ENCODE measurements at regions not wholly inside any gene's neighbourhood (a gene's known extent, or its start where the extent isn't known, plus 50 kb on each side); places are given as distances from the start of the nearest gene placed in this dataset.

- no peaks in the 10 kb centered on the region for H3K27me3 ChIP-seq (ENCODE audit: control insufficient read depth in 3 of 3, insufficient read depth in 3 of 3, low read depth in 1 of 3, low read length in 3 of 3)
- no peak overlapping the region for H2AK5ac ChIP-seq (ENCODE audit: low read depth, low read length)
- H3K27ac ChIP-seq (replicated peaks; ENCODE audit: low read length), result no peak overlapping the region
- no peak overlapping the region for H3K4ac ChIP-seq (ENCODE audit: low read length)
- no peak overlapping the region for H3K9ac ChIP-seq (ENCODE audit: low read depth, low read length, poor library complexity)
- H2BK15ac ChIP-seq (ENCODE audit: low read length), result no peak overlapping the region
- H3K4me3 ChIP-seq (ENCODE audit: low read length in 2 of 2), result no peak overlapping the region
- no peak overlapping the region for H2BK12ac ChIP-seq (ENCODE audit: low read length)
- no peak overlapping the region for H4K91ac ChIP-seq (ENCODE audit: low read depth, low read length, poor library complexity)
- no peak overlapping the region for H2AFZ ChIP-seq (ENCODE audit: low read length)
- no peak overlapping the region for H2BK5ac ChIP-seq (ENCODE audit: low read length)
- H3K4me2 ChIP-seq (ENCODE audit: insufficient read depth, low read length, poor library complexity, severe bottlenecking), result no peak overlapping the region
- no peak overlapping the region for H3K14ac ChIP-seq (ENCODE audit: low read length)
- no peak overlapping the region for H4K8ac ChIP-seq (ENCODE audit: low read depth, low read length)
- H2BK120ac ChIP-seq (ENCODE audit: low read depth, low read length), result no peak overlapping the region
- H3K9me3 ChIP-seq (replicated peaks in 1 of 2; ENCODE audit: control insufficient read depth in 2 of 2, insufficient read depth in 1 of 2, low read depth in 1 of 2, low read length in 2 of 2), result peaks cover 0 to 4% of the 10 kb centered on the region in 2 donors
- no peak for DNase-seq (ENCODE audit: low spot score)
- H3K18ac ChIP-seq (ENCODE audit: low read length), result no peak overlapping the region
- WGBS, 2 donors (ENCODE audit: extremely low coverage in 2 of 2, insufficient read length in 2 of 2, insufficient replicate concordance in 1 of 2), result no CpG with 5 or more reads among the region's 1 CpG
- H3K79me1 ChIP-seq (ENCODE audit: low read depth, low read length), result no peaks in the 10 kb centered on the region
- H3K23ac ChIP-seq (ENCODE audit: low read depth, low read length, poor library complexity), result no peak overlapping the region
- H3K36me3 ChIP-seq (replicated peaks in 1 of 2; ENCODE audit: control insufficient read depth in 2 of 2, insufficient read depth in 2 of 2, low read length in 2 of 2), result no peaks in the 10 kb centered on the region
- peaks cover 10 to 26% of the 10 kb centered on the region in 2 donors for H3K4me1 ChIP-seq (ENCODE audit: control insufficient read depth in 2 of 2, insufficient read depth in 1 of 2, low read depth in 1 of 2, low read length in 2 of 2)
Observed at GRCh38 chr12:75661908-75662307, 150.5 kb upstream of the KRR1 start.

DNA sequence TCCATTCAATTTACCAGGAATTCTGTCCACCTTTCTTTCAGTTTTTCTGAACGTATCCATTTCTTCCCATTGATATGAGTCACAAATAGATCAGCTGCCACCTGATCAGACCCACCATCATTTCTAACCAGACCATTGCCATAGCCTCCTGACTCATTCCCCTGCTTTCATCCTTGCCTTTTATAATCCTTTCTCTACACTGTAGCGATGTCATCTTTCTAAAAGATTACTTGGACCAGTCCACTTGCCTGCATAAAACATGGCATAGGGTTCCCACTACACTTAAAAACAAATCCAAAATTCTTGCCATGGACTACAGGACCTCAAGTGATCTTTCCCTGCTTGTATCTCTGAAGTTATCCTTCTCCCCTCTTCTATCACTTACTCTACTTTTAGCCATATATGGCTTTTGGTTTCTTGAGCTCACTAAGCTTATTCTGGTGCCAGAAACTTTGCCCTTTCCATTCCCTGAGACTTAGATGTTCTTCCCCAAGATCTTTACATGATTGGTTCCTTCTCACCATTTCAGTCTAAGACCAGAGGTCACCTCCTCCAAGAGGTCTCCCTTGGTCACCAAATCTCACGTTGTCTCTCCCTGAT is 149.5 kb upstream of the KRR1 start:
- no peaks in the 10 kb centered on the region for H3K79me1 ChIP-seq (ENCODE audit: low read depth, low read length)
- no peak overlapping the region for H2BK12ac ChIP-seq (ENCODE audit: low read length)
- no peak overlapping the region for H4K91ac ChIP-seq (ENCODE audit: low read depth, low read length, poor library complexity)
- no peak overlapping the region for H4K8ac ChIP-seq (ENCODE audit: low read depth, low read length)
- H2BK15ac ChIP-seq (ENCODE audit: low read length), result no peak overlapping the region
- no peak for DNase-seq (ENCODE audit: low spot score)
- peaks cover 0 to 4% of the 10 kb centered on the region in 2 donors for H3K9me3 ChIP-seq (replicated peaks in 1 of 2; ENCODE audit: control insufficient read depth in 2 of 2, insufficient read depth in 1 of 2, low read depth in 1 of 2, low read length in 2 of 2)
- no peak overlapping the region for H3K9ac ChIP-seq (ENCODE audit: low read depth, low read length, poor library complexity)
- WGBS, 2 donors (ENCODE audit: extremely low coverage in 2 of 2, insufficient read length in 2 of 2, insufficient replicate concordance in 1 of 2), result no CpG with 5 or more reads among the region's 3 CpGs
- no peak overlapping the region for H2AFZ ChIP-seq (ENCODE audit: low read length)
- no peak overlapping the region for H2BK120ac ChIP-seq (ENCODE audit: low read depth, low read length)
- peaks cover 7 to 18% of the 10 kb centered on the region in 2 donors for H3K4me1 ChIP-seq (ENCODE audit: control insufficient read depth in 2 of 2, insufficient read depth in 1 of 2, low read depth in 1 of 2, low read length in 2 of 2)
- H3K27ac ChIP-seq (replicated peaks; ENCODE audit: low read length), result no peak overlapping the region
- no peak overlapping the region for H3K18ac ChIP-seq (ENCODE audit: low read length)
- no peak overlapping the region for H3K4me2 ChIP-seq (ENCODE audit: insufficient read depth, low read length, poor library complexity, severe bottlenecking)
- H3K36me3 ChIP-seq (replicated peaks in 1 of 2; ENCODE audit: control insufficient read depth in 2 of 2, insufficient read depth in 2 of 2, low read length in 2 of 2), result no peaks in the 10 kb centered on the region
- H2AK5ac ChIP-seq (ENCODE audit: low read depth, low read length), result no peak overlapping the region
- H3K14ac ChIP-seq (ENCODE audit: low read length), result no peak overlapping the region
- H3K27me3 ChIP-seq (ENCODE audit: control insufficient read depth in 3 of 3, insufficient read depth in 3 of 3, low read depth in 1 of 3, low read length in 3 of 3), result no peaks in the 10 kb centered on the region
- H3K4ac ChIP-seq (ENCODE audit: low read length), result no peak overlapping the region
- H3K23ac ChIP-seq (ENCODE audit: low read depth, low read length, poor library complexity), result no peak overlapping the region
- H2BK5ac ChIP-seq (ENCODE audit: low read length), result no peak overlapping the region
- no peak overlapping the region for H3K4me3 ChIP-seq (ENCODE audit: low read length in 2 of 2)

- no peak overlapping the region for H3K4ac ChIP-seq (ENCODE audit: low read length)
- no peak overlapping the region for H4K8ac ChIP-seq (ENCODE audit: low read depth, low read length)
- H3K9me3 ChIP-seq (replicated peaks in 1 of 2; ENCODE audit: control insufficient read depth in 2 of 2, insufficient read depth in 1 of 2, low read depth in 1 of 2, low read length in 2 of 2), result peaks cover 0 to 4% of the 10 kb centered on the region in 2 donors
- no peak overlapping the region for H4K91ac ChIP-seq (ENCODE audit: low read depth, low read length, poor library complexity)
- no peak overlapping the region for H2BK12ac ChIP-seq (ENCODE audit: low read length)
- H3K14ac ChIP-seq (ENCODE audit: low read length), result no peak overlapping the region
- no peak overlapping the region for H3K23ac ChIP-seq (ENCODE audit: low read depth, low read length, poor library complexity)
- no peaks in the 10 kb centered on the region for H3K79me1 ChIP-seq (ENCODE audit: low read depth, low read length)
- H3K9ac ChIP-seq (ENCODE audit: low read depth, low read length, poor library complexity), result no peak overlapping the region
- H3K4me3 ChIP-seq (ENCODE audit: low read length in 2 of 2), result no peak overlapping the region
- DNase-seq (ENCODE audit: low spot score), result no peak
- no peak overlapping the region for H3K27ac ChIP-seq (replicated peaks; ENCODE audit: low read length)
- H2AFZ ChIP-seq (ENCODE audit: low read length), result no peak overlapping the region
- no peak overlapping the region for H2BK5ac ChIP-seq (ENCODE audit: low read length)
- no peak overlapping the region for H3K18ac ChIP-seq (ENCODE audit: low read length)
- no peaks in the 10 kb centered on the region for H3K27me3 ChIP-seq (ENCODE audit: control insufficient read depth in 3 of 3, insufficient read depth in 3 of 3, low read depth in 1 of 3, low read length in 3 of 3)
- peaks cover 7 to 10% of the 10 kb centered on the region in 2 donors for H3K4me1 ChIP-seq (ENCODE audit: control insufficient read depth in 2 of 2, insufficient read depth in 1 of 2, low read depth in 1 of 2, low read length in 2 of 2)
- no peaks in the 10 kb centered on the region for H3K36me3 ChIP-seq (replicated peaks in 1 of 2; ENCODE audit: control insufficient read depth in 2 of 2, insufficient read depth in 2 of 2, low read length in 2 of 2)
- H2BK120ac ChIP-seq (ENCODE audit: low read depth, low read length), result no peak overlapping the region
- no CpG with 5 or more reads among the region's 4 CpGs for WGBS, 2 donors (ENCODE audit: extremely low coverage in 2 of 2, insufficient read length in 2 of 2, insufficient replicate concordance in 1 of 2)
- no peak overlapping the region for H2BK15ac ChIP-seq (ENCODE audit: low read length)
- no peak overlapping the region for H2AK5ac ChIP-seq (ENCODE audit: low read depth, low read length)
- H3K4me2 ChIP-seq (ENCODE audit: insufficient read depth, low read length, poor library complexity, severe bottlenecking), result no peak overlapping the region
Observed at GRCh38 chr12:75660107-75660530, 148.7 kb upstream of the KRR1 start.

- Histone ChIP-seq H3K27me3 (ENCODE audit: control insufficient read depth in 3 of 3, insufficient read depth in 3 of 3, low read depth in 1 of 3, low read length in 3 of 3) (no peaks in the 10 kb centered on the region), H3K18ac (ENCODE audit: low read length) (no peak overlapping the region)
Observed at GRCh38 chr12:75658901-75659823, 147.8 kb upstream of the KRR1 start.

More at GRCh38 chr12:75658901-75659823, 147.8 kb upstream of the KRR1 start:
- Histone ChIP-seq H2BK5ac (ENCODE audit: low read length) (no peak overlapping the region), H2AFZ (ENCODE audit: low read length) (peak overlapping the region; percentile 47), H3K14ac (ENCODE audit: low read length) (no peak overlapping the region), H3K9me3 (replicated peaks in 1 of 2; ENCODE audit: control insufficient read depth in 2 of 2, insufficient read depth in 1 of 2, low read depth in 1 of 2, low read length in 2 of 2) (peaks cover 0 to 4% of the 10 kb centered on the region in 2 donors), H3K4me3 (ENCODE audit: low read length in 2 of 2) (no peak overlapping the region), H4K91ac (ENCODE audit: low read depth, low read length, poor library complexity) (no peak overlapping the region), H4K8ac (ENCODE audit: low read depth, low read length) (no peak overlapping the region), H3K4me1 (ENCODE audit: control insufficient read depth in 2 of 2, insufficient read depth in 1 of 2, low read depth in 1 of 2, low read length in 2 of 2) (peaks cover 7 to 10% of the 10 kb centered on the region in 2 donors), H3K9ac (ENCODE audit: low read depth, low read length, poor library complexity) (no peak overlapping the region), H2BK15ac (ENCODE audit: low read length) (no peak overlapping the region), H3K36me3 (replicated peaks in 1 of 2; ENCODE audit: control insufficient read depth in 2 of 2, insufficient read depth in 2 of 2, low read length in 2 of 2) (no peaks in the 10 kb centered on the region), H3K4me2 (ENCODE audit: insufficient read depth, low read length, poor library complexity, severe bottlenecking) (no peak overlapping the region), H2AK5ac (ENCODE audit: low read depth, low read length) (no peak overlapping the region), H2BK120ac (ENCODE audit: low read depth, low read length) (no peak overlapping the region), H3K23ac (ENCODE audit: low read depth, low read length, poor library complexity) (no peak overlapping the region), H3K27ac (replicated peaks; ENCODE audit: low read length) (no peak overlapping the region), H3K4ac (ENCODE audit: low read length) (no peak overlapping the region), H2BK12ac (ENCODE audit: low read length) (no peak overlapping the region), H3K79me1 (ENCODE audit: low read depth, low read length) (no peaks in the 10 kb centered on the region)
- no peak for DNase-seq (ENCODE audit: low spot score)
- no CpG with 5 or more reads among the region's 9 CpGs for WGBS, 2 donors (ENCODE audit: extremely low coverage in 2 of 2, insufficient read length in 2 of 2, insufficient replicate concordance in 1 of 2)

All from neuronal stem cell (in vitro differentiated cells).